IMR-90 (cell line): ENCODE measurements at regions not wholly inside any gene's neighbourhood (a gene's known extent, or its start where the extent isn't known, plus 50 kb on each side); places are given as distances from the start of the nearest gene placed in this dataset.

ENCODE experiments used
- ATAC-seq: fragments of 200-7000 bp; cut with Tn5 transposase; 2 replicates; pipeline ENCODE4 v1.9.1; 2020; ENCODE audit warnings: low read depth, mild to moderate bottlenecking, moderate library complexity
- BruUV-seq: library from RNA; stranded (reverse); fragments of 400-500 nt; replicated peaks from 2 replicates; lab custom pipeline; 2021; lab: Mats Ljungman, UMichigan
- CTCF ChIA-PET: fragments of 300-600 bp; formaldehyde crosslinking; extraction: SDS; loops from one replicate; lab custom pipeline; 2021; ENCODE audit warnings: antibody characterized with exemption; lab: Yijun Ruan, JAX
- POLR2A ChIA-PET: fragments of 300-600 bp; sonication (Branson Sonifier 250); formaldehyde crosslinking; loops from one replicate; lab custom pipeline; 2022; ENCODE audit warnings: antibody characterized with exemption; ENCODE audit not compliant: unreplicated experiment; lab: Charles Lee
- DNase-seq: peaks from one replicate; pipeline ENCODE4 v3.0.0; 2013
- H2AFZ ChIP-seq: replicated peaks from 2 replicates; pipeline ENCODE3; 2013; ENCODE audit warnings: low read length, mild to moderate bottlenecking; ENCODE audit not compliant: poor library complexity
- H2AK5ac ChIP-seq: 2 replicates; pipeline ENCODE4 v1.6.1; 2013; ENCODE audit warnings: low read depth, low read length, inconsistent platforms
- H2AK9ac ChIP-seq: replicated peaks from 2 replicates; pipeline ENCODE3; 2013; ENCODE audit warnings: mild to moderate bottlenecking, low read depth, low read length, moderate library complexity; ENCODE audit not compliant: poor library complexity
- H2BK120ac ChIP-seq: 2 replicates; pipeline ENCODE4 v1.6.1; 2013; ENCODE audit warnings: low read depth, low read length, inconsistent platforms
- H2BK15ac ChIP-seq: 3 replicates; pipeline ENCODE4 v1.6.1; 2013; ENCODE audit warnings: low read depth, low read length, inconsistent platforms
- H2BK20ac ChIP-seq: 2 replicates; pipeline ENCODE4 v1.6.1; 2013; ENCODE audit warnings: low read depth, mild to moderate bottlenecking, inconsistent platforms, low read length, moderate library complexity
- H2BK5ac ChIP-seq: 2 replicates; pipeline ENCODE4 v1.6.1; 2013; ENCODE audit warnings: mild to moderate bottlenecking, low read depth, low read length, inconsistent platforms; ENCODE audit not compliant: poor library complexity, severe bottlenecking
- H3K14ac ChIP-seq: replicated peaks from 2 replicates; pipeline ENCODE4 v1.6.1; 2013; ENCODE audit warnings: low read depth, low read length, inconsistent platforms
- H3K18ac ChIP-seq: 2 replicates; pipeline ENCODE4 v1.6.1; 2013; ENCODE audit warnings: low read depth, low read length, control low read depth
- H3K23ac ChIP-seq: 2 replicates; pipeline ENCODE4 v1.6.1; 2013; ENCODE audit warnings: low read depth, low read length, inconsistent platforms
- H3K27ac ChIP-seq: 2 replicates; pipeline ENCODE4 v1.5.1; 2013; ENCODE audit warnings: mild to moderate bottlenecking, control low read depth, low read length; ENCODE audit not compliant: insufficient read depth
- H3K27me3 ChIP-seq: 2 replicates; pipeline ENCODE4 v1.6.1; 2013; ENCODE audit warnings: low read length; ENCODE audit not compliant: control insufficient read depth, insufficient read depth
- H3K36me3 ChIP-seq: 2 replicates; pipeline ENCODE4 v1.6.1; 2013; ENCODE audit warnings: low read length, mixed read lengths; ENCODE audit not compliant: control insufficient read depth, insufficient read depth
- H3K4ac ChIP-seq: 2 replicates; pipeline ENCODE4 v1.6.1; 2013; ENCODE audit warnings: low read depth, low read length, inconsistent platforms
- H3K4me1 ChIP-seq: 2 replicates; pipeline ENCODE4 v1.6.1; 2013; ENCODE audit warnings: low read length, mixed read lengths; ENCODE audit not compliant: control insufficient read depth, insufficient read depth
- H3K4me2 ChIP-seq: 2 replicates; pipeline ENCODE4 v1.6.1; 2013; ENCODE audit warnings: low read depth, mild to moderate bottlenecking, control low read depth, low read length, moderate library complexity
- H3K4me3 ChIP-seq: 2 replicates; pipeline ENCODE4 v1.5.1; 2013; ENCODE audit warnings: low read depth, mild to moderate bottlenecking, control low read depth, low read length, moderate library complexity; ENCODE audit not compliant: insufficient read depth
- H3K56ac ChIP-seq: 2 replicates; pipeline ENCODE4 v1.6.1; 2013; ENCODE audit warnings: low read length, inconsistent platforms; ENCODE audit not compliant: insufficient read depth; ENCODE audit errors: extremely low read depth
- H3K79me1 ChIP-seq, 2 experiments: 2 replicates each; pipeline ENCODE4 v1.6.1; 2013; ENCODE audit warnings: low read length in 2 of 2, inconsistent platforms in 1 of 2, low read depth in 1 of 2
- H3K9ac ChIP-seq: 2 replicates; pipeline ENCODE4 v1.6.1; 2013; ENCODE audit warnings: low read depth, low read length, control low read depth
- H3K9me1 ChIP-seq: 2 replicates; pipeline ENCODE4 v1.6.1; 2013; ENCODE audit warnings: low read length, inconsistent platforms; ENCODE audit not compliant: insufficient read depth
- H3K9me3 ChIP-seq: 2 replicates; pipeline ENCODE4 v1.6.1; 2013; ENCODE audit warnings: low read length; ENCODE audit not compliant: control insufficient read depth, insufficient read depth
- H4K20me1 ChIP-seq: 2 replicates; pipeline ENCODE4 v1.6.1; 2013; ENCODE audit warnings: low read length, inconsistent platforms; ENCODE audit not compliant: insufficient read depth
- H4K5ac ChIP-seq: 2 replicates; pipeline ENCODE4 v1.6.1; 2013; ENCODE audit warnings: mild to moderate bottlenecking, low read depth, low read length, control low read depth
- H4K8ac ChIP-seq, 2 experiments: 2 replicates each; pipeline ENCODE4 v1.6.1; 2013; ENCODE audit warnings: low read depth in 2 of 2, low read length in 2 of 2, control low read depth in 1 of 2, inconsistent platforms in 1 of 2
- H4K91ac ChIP-seq: 2 replicates; pipeline ENCODE4 v1.6.1; 2013; ENCODE audit warnings: low read depth, low read length, inconsistent platforms; ENCODE audit not compliant: insufficient read depth
- CHD1 ChIP-seq: IDR thresholded peaks from 2 replicates; pipeline ENCODE4 v1.6.1; 2012; ENCODE audit warnings: low read depth, low read length, improper control_type of control experiment
- NFE2L2 ChIP-seq: fragments of 150-350 bp; IDR thresholded peaks from 2 replicates; pipeline ENCODE4 v1.6.1; 2016; ENCODE audit warnings: low read depth, mild to moderate bottlenecking, low read length
- WGBS, 2 experiments: methylation state at CpG; one replicate each; pipeline versions ENCODE4 v1.1.5 to v1.1.7; 2013; ENCODE audit warnings: missing lambda C conversion rate in 2 of 2; ENCODE audit not compliant: insufficient read length in 1 of 2; ENCODE audit errors: extremely low coverage in 2 of 2; 5-methylcytosine and 5-hydroxymethylcytosine counted together
- dilution Hi-C: fragments of 300-500 bp; cut with HindIII; formaldehyde crosslinking; loops from one replicate; pipeline ENCODE4 v1.14.3; 2018; ENCODE audit warnings: low sequenced_read_pairs; ENCODE audit not compliant: unreplicated experiment
- in situ Hi-C: fragments of 300-500 bp; cut with MboI; formaldehyde crosslinking; loops from 3 replicates; pipeline ENCODE4 v1.14.3; 2019; ENCODE audit warnings: low sequenced_read_pairs, inconsistent platforms, mixed read lengths
- intact Hi-C: fragments of 100-400 bp; cut with micrococcal nuclease; formaldehyde crosslinking; loops from 2 replicates; pipeline ENCODE4 v1.10.0; 2022
- TF ChIP-seq, protein P1 (sequence below): conservative IDR thresholded peaks from 2 replicates; pipeline ENCODE4 v1.5.1; 2012; ENCODE audit warnings: mild to moderate bottlenecking, low read depth, low read length, improper control_type of control experiment

- H4K20me1 ChIP-seq: no peaks in the 10 kb centered on the region
- POLR2A ChIA-PET: no interaction called here
- no peaks in the 10 kb centered on the region for H3K36me3 ChIP-seq
- CTCF ChIA-PET: no interaction called here
- in situ Hi-C loops: no loop called here
- H3K4me3 ChIP-seq: no peak overlapping the region
- H3K14ac ChIP-seq: no peak overlapping the region
- H4K91ac ChIP-seq: no peak overlapping the region
- H3K23ac ChIP-seq: no peak overlapping the region
- 86% methylated on average over 4 of the region's 7 CpGs; no CpG with 5 or more reads in 1 of the 2 experiments for WGBS, 2 experiments
- ATAC-seq: no peak
- H3K4ac ChIP-seq: no peak overlapping the region
- no peaks in the 10 kb centered on the region for H3K9me1 ChIP-seq
- H3K79me1 ChIP-seq: no peaks in the 10 kb centered on the region
- H2AK9ac ChIP-seq: no peak overlapping the region
- intact Hi-C loops: loop anchor here (10.0 kb wide), 1 partner anchor 743 kb away; no protein-coding TSS in a partner anchor
- no peak overlapping the region for H2BK120ac ChIP-seq
- H3K56ac ChIP-seq: no peak overlapping the region
- DNase-seq: no peak
- H2BK5ac ChIP-seq: no peak overlapping the region
- H2AK5ac ChIP-seq: no peak overlapping the region
- TF ChIP-seq NFE2L2 (no peak), CHD1 (no peak)
- TF ChIP-seq, protein P1, sequence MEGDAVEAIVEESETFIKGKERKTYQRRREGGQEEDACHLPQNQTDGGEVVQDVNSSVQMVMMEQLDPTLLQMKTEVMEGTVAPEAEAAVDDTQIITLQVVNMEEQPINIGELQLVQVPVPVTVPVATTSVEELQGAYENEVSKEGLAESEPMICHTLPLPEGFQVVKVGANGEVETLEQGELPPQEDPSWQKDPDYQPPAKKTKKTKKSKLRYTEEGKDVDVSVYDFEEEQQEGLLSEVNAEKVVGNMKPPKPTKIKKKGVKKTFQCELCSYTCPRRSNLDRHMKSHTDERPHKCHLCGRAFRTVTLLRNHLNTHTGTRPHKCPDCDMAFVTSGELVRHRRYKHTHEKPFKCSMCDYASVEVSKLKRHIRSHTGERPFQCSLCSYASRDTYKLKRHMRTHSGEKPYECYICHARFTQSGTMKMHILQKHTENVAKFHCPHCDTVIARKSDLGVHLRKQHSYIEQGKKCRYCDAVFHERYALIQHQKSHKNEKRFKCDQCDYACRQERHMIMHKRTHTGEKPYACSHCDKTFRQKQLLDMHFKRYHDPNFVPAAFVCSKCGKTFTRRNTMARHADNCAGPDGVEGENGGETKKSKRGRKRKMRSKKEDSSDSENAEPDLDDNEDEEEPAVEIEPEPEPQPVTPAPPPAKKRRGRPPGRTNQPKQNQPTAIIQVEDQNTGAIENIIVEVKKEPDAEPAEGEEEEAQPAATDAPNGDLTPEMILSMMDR: no peak
- H2AFZ ChIP-seq: no peak overlapping the region
- H3K9ac ChIP-seq: no peak overlapping the region
- H4K5ac ChIP-seq: no peak overlapping the region
- no peak overlapping the region for H3K18ac ChIP-seq
- no peak overlapping the region for H2BK15ac ChIP-seq
- dilution Hi-C loops: no loop called here
- H3K27me3 ChIP-seq: no peaks in the 10 kb centered on the region
- H3K4me1 ChIP-seq: no peaks in the 10 kb centered on the region
- H4K8ac ChIP-seq: no peak overlapping the region
- H3K4me2 ChIP-seq: no peak overlapping the region
- no peak overlapping the region for H3K27ac ChIP-seq
- no peak overlapping the region for H2BK20ac ChIP-seq
- peaks cover 5% of the 10 kb centered on the region; the same call in 1 of the 2 replicates for H3K9me3 ChIP-seq
- BruUV-seq: no TSS peak
These were observed 322.1 kb upstream of the ARX start for GRCh38 chrX:25337841-25338240.
